ENCODE measurements at regions not wholly inside any gene's neighbourhood (a gene's known extent, or its start where the extent isn't known, plus 50 kb on each side); places are given as distances from the start of the nearest gene placed in this dataset.

GRCh38 chr2:163077241-163077640 lies 238.7 kb upstream of the KCNH7 start:
- intact Hi-C loops (cut with DNase I; ENCODE audit: low total_unique reads) (no loop called here), in situ Hi-C loops (cut with MboI; ENCODE audit: low sequenced_read_pairs in 4 of 4) (no loop called here)
- Histone ChIP-seq H3K36me3 (no peaks in the 10 kb centered on the region), H3K27ac (no peak overlapping the region), H3K4me3 (no peak overlapping the region), H3K27me3 (no peaks in the 10 kb centered on the region), H3K9me3 (no peaks in the 10 kb centered on the region), H3K4me1 (no peaks in the 10 kb centered on the region)
- TF ChIP-seq POLR2A (IDR thresholded peaks at IDR 0.05) (no peak), CTCF (IDR thresholded peaks at IDR 0.05 in 4 of 5, conservative IDR thresholded peaks at IDR 0.05 in 1 of 5) (no peak)
- no peak for ATAC-seq
- no peak for DNase-seq

GRCh38 chr2:163066085-163066484 lies 227.5 kb upstream of the KCNH7 start:
- H3K4me1 ChIP-seq, result no peaks in the 10 kb centered on the region
- no peaks in the 10 kb centered on the region for H3K36me3 ChIP-seq
- intact Hi-C loops (cut with DNase I; ENCODE audit: low total_unique reads) (no loop called here), in situ Hi-C loops (cut with MboI; ENCODE audit: low sequenced_read_pairs in 4 of 4) (no loop called here)
- DNase-seq (no peak), ATAC-seq (no peak)
- H3K27ac ChIP-seq, result no peak overlapping the region
- H3K9me3 ChIP-seq, result no peaks in the 10 kb centered on the region
- H3K4me3 ChIP-seq, result no peak overlapping the region
- H3K27me3 ChIP-seq, result no peaks in the 10 kb centered on the region
- TF ChIP-seq CTCF (IDR thresholded peaks at IDR 0.05 in 4 of 5, conservative IDR thresholded peaks at IDR 0.05 in 1 of 5) (no peak), POLR2A (IDR thresholded peaks at IDR 0.05) (no peak)

GRCh38 chr2:163062524-163062923 lies 224.0 kb upstream of the KCNH7 start:
- Histone ChIP-seq H3K27ac (no peak overlapping the region), H3K9me3 (no peaks in the 10 kb centered on the region), H3K27me3 (no peaks in the 10 kb centered on the region), H3K4me1 (no peaks in the 10 kb centered on the region), H3K36me3 (no peaks in the 10 kb centered on the region), H3K4me3 (no peak overlapping the region)
- DNase-seq, result no peak
- in situ Hi-C loops (cut with MboI; ENCODE audit: low sequenced_read_pairs in 4 of 4) (no loop called here), intact Hi-C loops (cut with DNase I; ENCODE audit: low total_unique reads) (no loop called here)
- TF ChIP-seq POLR2A (IDR thresholded peaks at IDR 0.05), result no peak
- no peak for TF ChIP-seq CTCF (IDR thresholded peaks at IDR 0.05 in 4 of 5, conservative IDR thresholded peaks at IDR 0.05 in 1 of 5)
- ATAC-seq, result no peak

GRCh38 chr2:163046615-163047014 lies 208.0 kb upstream of the KCNH7 start:
- ATAC-seq (no peak), DNase-seq (no peak)
- Histone ChIP-seq H3K27ac (no peak overlapping the region), H3K4me3 (no peak overlapping the region), H3K27me3 (no peaks in the 10 kb centered on the region), H3K4me1 (no peaks in the 10 kb centered on the region), H3K36me3 (no peaks in the 10 kb centered on the region), H3K9me3 (no peaks in the 10 kb centered on the region)
- intact Hi-C loops (cut with DNase I; ENCODE audit: low total_unique reads) (no loop called here), in situ Hi-C loops (cut with MboI; ENCODE audit: low sequenced_read_pairs in 4 of 4) (no loop called here)
- TF ChIP-seq POLR2A (IDR thresholded peaks at IDR 0.05) (no peak), CTCF (IDR thresholded peaks at IDR 0.05 in 4 of 5, conservative IDR thresholded peaks at IDR 0.05 in 1 of 5) (no peak)

GRCh38 chr2:163045830-163046229 lies 207.3 kb upstream of the KCNH7 start:
- no peak for ATAC-seq
- H3K9me3 ChIP-seq, result no peaks in the 10 kb centered on the region

More at GRCh38 chr2:163045830-163046229, 207.3 kb upstream of the KCNH7 start:
- no peaks in the 10 kb centered on the region for H3K27me3 ChIP-seq
- no peaks in the 10 kb centered on the region for H3K36me3 ChIP-seq
- no peak overlapping the region for H3K4me3 ChIP-seq
- intact Hi-C loops (cut with DNase I; ENCODE audit: low total_unique reads), result no loop called here
- H3K4me1 ChIP-seq, result no peaks in the 10 kb centered on the region
- no peak overlapping the region for H3K27ac ChIP-seq
- no peak for DNase-seq
- no peak for TF ChIP-seq CTCF (IDR thresholded peaks at IDR 0.05 in 4 of 5, conservative IDR thresholded peaks at IDR 0.05 in 1 of 5)
- TF ChIP-seq POLR2A (IDR thresholded peaks at IDR 0.05), result no peak
- in situ Hi-C loops (cut with MboI; ENCODE audit: low sequenced_read_pairs in 4 of 4), result no loop called here
